HL-60 (cell line): ENCODE measurements at regions not wholly inside any gene's neighbourhood (a gene's known extent, or its start where the extent isn't known, plus 50 kb on each side); places are given as distances from the start of the nearest gene placed in this dataset.

Experiments used
- GABPA ChIP-seq: IDR thresholded peaks from 2 replicates; pipeline ENCODE4 v1.6.1; 2012; ENCODE audit warnings: low read depth
- POLR2AphosphoS5 ChIP-seq: IDR thresholded peaks from 2 replicates; pipeline ENCODE4 v1.6.1; 2012; ENCODE audit warnings: low read depth
- SPI1 ChIP-seq: IDR thresholded peaks from 2 replicates; pipeline ENCODE4 v1.6.1; 2012; ENCODE audit warnings: low read depth, mild to moderate bottlenecking, borderline replicate concordance
- TF ChIP-seq, protein P1 (sequence below): IDR thresholded peaks from one replicate; pipeline ENCODE4 v1.5.1; 2011; ENCODE audit warnings: low read length, control low read depth, inconsistent platforms; ENCODE audit not compliant: insufficient read depth

DNA sequence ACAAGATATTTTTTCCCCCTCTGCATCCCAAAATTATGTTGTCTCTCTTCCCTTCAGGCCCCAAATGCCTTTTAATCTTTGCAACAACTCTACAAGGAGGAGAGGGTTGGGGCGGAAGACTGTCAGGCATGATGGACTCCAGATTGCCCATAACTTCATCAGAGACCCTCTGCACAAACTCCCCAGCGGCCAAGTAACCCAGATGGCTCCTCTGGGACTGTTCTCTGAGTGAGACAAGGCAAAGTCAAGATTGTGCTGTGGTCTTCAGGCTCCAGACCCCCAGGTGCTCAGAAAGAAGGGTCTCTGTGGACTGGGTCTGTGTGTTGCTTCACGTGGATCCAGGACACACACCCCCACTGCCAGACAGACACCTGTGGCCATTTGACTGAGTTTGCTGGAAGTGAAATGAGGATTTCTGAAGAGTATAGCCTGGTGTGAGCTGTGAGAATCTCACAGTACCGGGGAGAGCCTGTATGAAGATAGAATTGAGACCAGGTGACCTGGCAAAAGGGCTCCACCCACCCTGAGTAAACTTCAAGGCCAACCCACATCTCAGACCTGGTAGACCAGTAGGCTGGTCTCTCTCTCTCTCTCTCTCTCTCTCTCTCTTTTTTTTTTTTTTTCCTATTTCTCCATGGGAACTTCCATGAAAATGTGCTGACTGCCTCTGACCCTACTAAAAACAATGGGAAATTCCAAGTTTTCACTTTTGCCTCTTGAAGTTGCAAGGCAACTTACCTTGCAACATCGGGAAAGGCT lies 354.1 kb downstream of the SOX9 start:
- TF ChIP-seq SPI1 (no peak), GABPA (no peak), POLR2AphosphoS5 (no peak)
- TF ChIP-seq, protein P1, sequence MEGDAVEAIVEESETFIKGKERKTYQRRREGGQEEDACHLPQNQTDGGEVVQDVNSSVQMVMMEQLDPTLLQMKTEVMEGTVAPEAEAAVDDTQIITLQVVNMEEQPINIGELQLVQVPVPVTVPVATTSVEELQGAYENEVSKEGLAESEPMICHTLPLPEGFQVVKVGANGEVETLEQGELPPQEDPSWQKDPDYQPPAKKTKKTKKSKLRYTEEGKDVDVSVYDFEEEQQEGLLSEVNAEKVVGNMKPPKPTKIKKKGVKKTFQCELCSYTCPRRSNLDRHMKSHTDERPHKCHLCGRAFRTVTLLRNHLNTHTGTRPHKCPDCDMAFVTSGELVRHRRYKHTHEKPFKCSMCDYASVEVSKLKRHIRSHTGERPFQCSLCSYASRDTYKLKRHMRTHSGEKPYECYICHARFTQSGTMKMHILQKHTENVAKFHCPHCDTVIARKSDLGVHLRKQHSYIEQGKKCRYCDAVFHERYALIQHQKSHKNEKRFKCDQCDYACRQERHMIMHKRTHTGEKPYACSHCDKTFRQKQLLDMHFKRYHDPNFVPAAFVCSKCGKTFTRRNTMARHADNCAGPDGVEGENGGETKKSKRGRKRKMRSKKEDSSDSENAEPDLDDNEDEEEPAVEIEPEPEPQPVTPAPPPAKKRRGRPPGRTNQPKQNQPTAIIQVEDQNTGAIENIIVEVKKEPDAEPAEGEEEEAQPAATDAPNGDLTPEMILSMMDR: no peak
